K562 (cell line): ENCODE measurements at regions not wholly inside any gene's neighbourhood (a gene's known extent, or its start where the extent isn't known, plus 50 kb on each side); places are given as distances from the start of the nearest gene placed in this dataset.

Experiments used
- ATAC-seq: fragments of 200-7000 bp; cut with Tn5 transposase; 3 replicates; pipeline ENCODE4 v1.9.1; 2020; ENCODE audit warnings: moderate library complexity
- BruUV-seq: library from RNA; stranded (reverse); fragments of 400-500 nt; replicated peaks from 2 replicates; lab custom pipeline; 2021; lab: Mats Ljungman, UMichigan
- CTCF ChIA-PET: fragments of 300-600 bp; formaldehyde crosslinking; extraction: SDS; loops from one replicate; lab custom pipeline; 2021; ENCODE audit warnings: low intra/inter-chr PET ratio; lab: Yijun Ruan, JAX
- POLR2A ChIA-PET: fragments of 300-600, 350-650 bp; sonication (Branson Sonifier 250); formaldehyde crosslinking; extraction: SDS; loops from one replicate; lab custom pipeline; 2021; ENCODE audit warnings: antibody characterized with exemption, inconsistent platforms; lab: Yijun Ruan, JAX
- DNase-seq, 4 experiments: peaks; one replicate each; pipeline versions ENCODE4 v3.0.0 to v3.0.0-alpha.2; 2011 to 2018; ENCODE audit warnings: low spot score in 3 of 4, mixed read lengths in 3 of 4; ENCODE audit errors: extremely low read depth in 1 of 4
- FAIRE-seq: peaks from 2 replicates; lab custom pipeline; 2011; peaks lifted over from hg19 to GRCh38; lab: Jason Lieb, UNC
- H2AFZ ChIP-seq: 2 replicates; pipeline ENCODE4 v1.6.0; 2011; ENCODE audit warnings: low read depth, low read length, control low read depth, inconsistent platforms
- H3K27ac ChIP-seq: fragments of 200-600 bp; 3 replicates; pipeline ENCODE4 v1.8.0; 2011; ENCODE audit warnings: low read depth, mild to moderate bottlenecking, control low read depth, inconsistent platforms, low read length, moderate library complexity, mixed read lengths; ENCODE audit errors: extremely low read depth
- H3K27me3 ChIP-seq, 2 experiments: fragments of 300-600 bp in 1 of 2; 2 replicates in 1 of 2; 3 replicates in 1 of 2; pipeline versions ENCODE4 v1.6.0 to v1.8.0; 2011; ENCODE audit warnings: inconsistent platforms in 2 of 2, low read length in 2 of 2, mild to moderate bottlenecking in 1 of 2, mixed read lengths in 1 of 2, moderate library complexity in 1 of 2; ENCODE audit not compliant: control insufficient read depth in 2 of 2, insufficient read depth in 2 of 2
- H3K36me3 ChIP-seq: fragments of 300-600 bp; 3 replicates; pipeline ENCODE4 v1.8.0; 2011; ENCODE audit warnings: mild to moderate bottlenecking, low read length, inconsistent platforms; ENCODE audit not compliant: control insufficient read depth, insufficient read depth
- H3K4me1 ChIP-seq, 2 experiments: fragments of 200-600 bp in 1 of 2; replicated peaks in 1 of 2; 2 replicates in 1 of 2; 3 replicates in 1 of 2; pipeline versions ENCODE4 v1.5.1 to v1.8.0; 2011; ENCODE audit warnings: inconsistent platforms in 2 of 2, low read length in 2 of 2, mild to moderate bottlenecking in 1 of 2, mixed read lengths in 1 of 2, moderate library complexity in 1 of 2; ENCODE audit not compliant: control insufficient read depth in 2 of 2, insufficient read depth in 2 of 2
- H3K4me2 ChIP-seq: 2 replicates; pipeline ENCODE4 v1.6.1; 2011; ENCODE audit warnings: low read length, control low read depth, inconsistent platforms, mixed read lengths; ENCODE audit not compliant: insufficient read depth
- H3K4me3 ChIP-seq: fragments of 200-600 bp; sonication (generic), shearing (Covaris generic); 2 replicates; pipeline ENCODE4 v1.5.1; 2016; ENCODE audit warnings: control low read depth, inconsistent platforms
- H3K79me2 ChIP-seq: fragments of 200-600 bp; 3 replicates; pipeline ENCODE4 v1.8.0; 2011; ENCODE audit warnings: low read length, inconsistent platforms; ENCODE audit not compliant: control insufficient read depth, insufficient read depth
- H3K9ac ChIP-seq, 2 experiments: 2 replicates each; pipeline versions ENCODE4 v1.6.0 to v1.6.1; 2011; ENCODE audit warnings: low read depth in 2 of 2, low read length in 2 of 2, control low read depth in 1 of 2, inconsistent platforms in 1 of 2, mild to moderate bottlenecking in 1 of 2, mixed read lengths in 1 of 2; ENCODE audit not compliant: insufficient read depth in 1 of 2
- H3K9me1 ChIP-seq: one replicate; pipeline ENCODE4 v1.6.0; 2011; ENCODE audit warnings: inconsistent platforms, mild to moderate bottlenecking, low read length, moderate library complexity; ENCODE audit not compliant: control insufficient read depth, insufficient read depth
- H3K9me3 ChIP-seq: replicated peaks from 2 replicates; pipeline ENCODE4 v1.5.1; 2011; ENCODE audit warnings: low read depth, low read length, inconsistent platforms; ENCODE audit not compliant: control insufficient read depth, insufficient read depth
- H4K20me1 ChIP-seq: replicated peaks from 2 replicates; pipeline ENCODE4 v1.6.1; 2011; ENCODE audit warnings: low read length, inconsistent platforms, mixed read lengths; ENCODE audit not compliant: control insufficient read depth, insufficient read depth
- RBM25 ChIP-seq: fragments of 200-400 bp; formaldehyde crosslinking; IDR thresholded peaks from 2 replicates; pipeline ENCODE4 v1.6.1; 2018; ENCODE audit warnings: low read length, low read depth, moderate library complexity; ENCODE audit not compliant: severe bottlenecking
- ZNF134 ChIP-seq: fragments of 250-450 bp; sonication (Bioruptor Pico); conservative IDR thresholded peaks from 2 replicates; pipeline ENCODE4 v1.4.0; 2020
- WGBS: fragments of 100-300 bp; shearing (Covaris generic); methylation state at CpG from one replicate; pipeline ENCODE4 v1.1.6; 2016; ENCODE audit warnings: low coverage, mixed read lengths; ENCODE audit not compliant: insufficient coverage; ENCODE audit errors: missing lambda C conversion rate; 5-methylcytosine and 5-hydroxymethylcytosine counted together
- in situ Hi-C: fragments of 300-500 bp; cut with MboI; formaldehyde crosslinking; loops from 4 replicates; pipeline ENCODE4 v1.15.0; 2018; ENCODE audit warnings: inconsistent platforms, mixed read lengths
- intact Hi-C: fragments of 100-400 bp; cut with micrococcal nuclease; formaldehyde crosslinking; loops from 2 replicates; pipeline ENCODE4 v1.14.2; 2022
- TF ChIP-seq, protein P1 (sequence below): sonication (generic); formaldehyde crosslinking; IDR thresholded peaks from 2 replicates; pipeline ENCODE4 v1.8.0; 2022; ENCODE audit warnings: mild to moderate bottlenecking, missing genetic modification reagents

DNA sequence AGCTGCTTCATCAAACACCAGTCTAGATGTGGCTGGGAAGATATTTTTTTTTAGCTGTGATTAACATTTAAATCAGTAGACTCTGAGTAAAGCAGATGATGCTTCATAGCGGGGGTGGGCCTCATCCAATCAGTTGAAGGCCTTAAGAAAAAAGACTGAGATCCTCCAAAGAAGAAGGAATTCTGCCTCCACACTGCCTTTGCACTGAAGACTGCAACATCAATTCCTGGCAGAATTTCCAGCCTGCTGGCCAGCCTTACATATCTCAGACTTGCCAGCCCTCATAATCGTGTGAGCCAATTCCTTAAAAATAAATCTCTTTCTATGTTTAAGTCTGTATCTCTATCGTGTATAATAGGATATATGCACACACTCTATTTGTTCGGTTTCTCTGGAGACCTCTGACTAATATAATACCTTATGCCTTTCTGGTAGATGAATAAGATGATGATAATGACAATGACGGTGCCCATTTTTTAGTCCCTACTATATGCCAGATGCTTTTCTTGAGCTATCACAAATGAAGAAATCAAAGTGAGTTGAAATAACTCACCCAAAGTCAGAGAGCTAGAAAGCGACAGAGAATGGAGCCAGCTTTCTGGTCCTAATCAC, 66.1 kb upstream of the SOD3 start:
- no peak overlapping the region for H3K4me3 ChIP-seq
- FAIRE-seq, result no peak
- no peak overlapping the region for H3K27ac ChIP-seq
- H3K9me3 ChIP-seq, result no peaks in the 10 kb centered on the region
- H2AFZ ChIP-seq, result no peak overlapping the region
- BruUV-seq, result no TSS peak
- in situ Hi-C loops, result no loop called here
- intact Hi-C loops, result no loop called here
- ChIA-PET CTCF (no interaction called here), POLR2A (no interaction called here)
- no peaks in the 10 kb centered on the region for H3K9me1 ChIP-seq
- no peak overlapping the region for H3K9ac ChIP-seq
- no peak overlapping the region for H3K4me2 ChIP-seq
- H3K79me2 ChIP-seq, result no peaks in the 10 kb centered on the region
- WGBS, result 3% methylated on average over 6 of the region's 6 CpGs
- no peak for DNase-seq
- no peaks in the 10 kb centered on the region for H3K36me3 ChIP-seq
- H3K4me1 ChIP-seq, result no peaks in the 10 kb centered on the region
- ATAC-seq, result no peak
- H4K20me1 ChIP-seq, result no peaks in the 10 kb centered on the region
- TF ChIP-seq RBM25, result peak; percentile 47
- TF ChIP-seq ZNF134 (CRISPR knock-in tag), result peak; percentile 96
- TF ChIP-seq, protein P1, sequence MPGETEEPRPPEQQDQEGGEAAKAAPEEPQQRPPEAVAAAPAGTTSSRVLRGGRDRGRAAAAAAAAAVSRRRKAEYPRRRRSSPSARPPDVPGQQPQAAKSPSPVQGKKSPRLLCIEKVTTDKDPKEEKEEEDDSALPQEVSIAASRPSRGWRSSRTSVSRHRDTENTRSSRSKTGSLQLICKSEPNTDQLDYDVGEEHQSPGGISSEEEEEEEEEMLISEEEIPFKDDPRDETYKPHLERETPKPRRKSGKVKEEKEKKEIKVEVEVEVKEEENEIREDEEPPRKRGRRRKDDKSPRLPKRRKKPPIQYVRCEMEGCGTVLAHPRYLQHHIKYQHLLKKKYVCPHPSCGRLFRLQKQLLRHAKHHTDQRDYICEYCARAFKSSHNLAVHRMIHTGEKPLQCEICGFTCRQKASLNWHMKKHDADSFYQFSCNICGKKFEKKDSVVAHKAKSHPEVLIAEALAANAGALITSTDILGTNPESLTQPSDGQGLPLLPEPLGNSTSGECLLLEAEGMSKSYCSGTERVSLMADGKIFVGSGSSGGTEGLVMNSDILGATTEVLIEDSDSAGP (CRISPR knock-in tag), result no peak
- peaks cover 0 to 3% of the 10 kb centered on the region in 2 experiments; a peak in 1 of 5 replicates for H3K27me3 ChIP-seq
